ENCODE measurements at regions not wholly inside any gene's neighbourhood (a gene's known extent, or its start where the extent isn't known, plus 50 kb on each side); places are given as distances from the start of the nearest gene placed in this dataset.

GRCh38 chr12:67752226-67752732, 103.7 kb downstream of the DYRK2 start:
- no peak for TF ChIP-seq CTCF (IDR thresholded peaks at IDR 0.05)
- Mint-ChIP-seq H3K36me3 (ENCODE audit: low read depth) (no peaks in the 10 kb centered on the region), H3K9me3 (no peaks in the 10 kb centered on the region), H3K27ac (no peak overlapping the region), H3K4me1 (ENCODE audit: low read depth) (peaks cover 17% of the 10 kb centered on the region), H3K27me3 (no peaks in the 10 kb centered on the region), H3K4me3 (no peak overlapping the region)
- POLR2A ChIA-PET: no interaction called here
- CTCF ChIA-PET: no interaction called here
- intact Hi-C loops (cut with micrococcal nuclease): no loop called here
- no peak for DNase-seq
- no peak for ATAC-seq

GRCh38 chr12:67754933-67755697, 106.6 kb downstream of the DYRK2 start:
- H3K4me1 Mint-ChIP-seq (ENCODE audit: low read depth): peaks cover 28% of the 10 kb centered on the region
- ATAC-seq (no peak), DNase-seq (no peak)
- no peaks in the 10 kb centered on the region for H3K27me3 Mint-ChIP-seq
- ChIA-PET POLR2A (no interaction called here), CTCF (no interaction called here)
- H3K4me3 Mint-ChIP-seq: no peak overlapping the region
- H3K27ac Mint-ChIP-seq: no peak overlapping the region
- peaks cover 2% of the 10 kb centered on the region for H3K36me3 Mint-ChIP-seq (ENCODE audit: low read depth)
- H3K9me3 Mint-ChIP-seq: peaks cover 3% of the 10 kb centered on the region
- intact Hi-C loops (cut with micrococcal nuclease): no loop called here
- TF ChIP-seq CTCF (IDR thresholded peaks at IDR 0.05): no peak

GRCh38 chr12:67757651-67758050, 109.1 kb downstream of the DYRK2 start:
- CTCF ChIA-PET: no interaction called here
- ATAC-seq: no peak
- no peak for DNase-seq
- TF ChIP-seq CTCF (IDR thresholded peaks at IDR 0.05): no peak
- Mint-ChIP-seq H3K36me3 (ENCODE audit: low read depth) (peaks cover 4% of the 10 kb centered on the region), H3K9me3 (peaks cover 4% of the 10 kb centered on the region), H3K4me3 (no peak overlapping the region), H3K27me3 (no peaks in the 10 kb centered on the region), H3K4me1 (ENCODE audit: low read depth) (peaks cover 35% of the 10 kb centered on the region), H3K27ac (no peak overlapping the region)
- POLR2A ChIA-PET: no interaction called here
- intact Hi-C loops (cut with micrococcal nuclease): no loop called here

GRCh38 chr12:67758119-67758518, 109.6 kb downstream of the DYRK2 start:
- Mint-ChIP-seq H3K9me3 (peaks cover 4% of the 10 kb centered on the region), H3K4me1 (ENCODE audit: low read depth) (peaks cover 35% of the 10 kb centered on the region), H3K27ac (no peak overlapping the region), H3K36me3 (ENCODE audit: low read depth) (peaks cover 4% of the 10 kb centered on the region), H3K4me3 (no peak overlapping the region), H3K27me3 (no peaks in the 10 kb centered on the region)
- ChIA-PET POLR2A (no interaction called here), CTCF (no interaction called here)
- ATAC-seq (no peak), DNase-seq (no peak)
- no peak for TF ChIP-seq CTCF (IDR thresholded peaks at IDR 0.05)
- intact Hi-C loops (cut with micrococcal nuclease): no loop called here

- H3K27ac Mint-ChIP-seq: no peak overlapping the region
- peaks cover 4% of the 10 kb centered on the region for H3K9me3 Mint-ChIP-seq
- H3K27me3 Mint-ChIP-seq: no peaks in the 10 kb centered on the region
- H3K4me3 Mint-ChIP-seq: no peak overlapping the region
- TF ChIP-seq CTCF (IDR thresholded peaks at IDR 0.05): no peak
- H3K4me1 Mint-ChIP-seq (ENCODE audit: low read depth): peaks cover 35% of the 10 kb centered on the region
- ChIA-PET CTCF (no interaction called here), POLR2A (no interaction called here)
- H3K36me3 Mint-ChIP-seq (ENCODE audit: low read depth): peaks cover 4% of the 10 kb centered on the region
- intact Hi-C loops (cut with micrococcal nuclease): no loop called here
- DNase-seq (no peak), ATAC-seq (no peak)
These were observed 110.0 kb downstream of the DYRK2 start for GRCh38 chr12:67758521-67758920.

All from activated CD8-positive, alpha-beta T cell treated with anti-CD3 and anti-CD28 coated beads for 36 hours (primary cell).